Endodermal cell (in vitro differentiated cells): ENCODE measurements at regions not wholly inside any gene's neighbourhood (a gene's known extent, or its start where the extent isn't known, plus 50 kb on each side); places are given as distances from the start of the nearest gene placed in this dataset.

Experiments used
- DNase-seq: peaks from one replicate; pipeline ENCODE4 v3.0.0-alpha.2; 2017
- H3K27ac ChIP-seq: 2 replicates; pipeline ENCODE4 v1.5.1; 2013; ENCODE audit warnings: mild to moderate bottlenecking, low read depth, low read length, moderate library complexity
- H3K27me3 ChIP-seq: 2 replicates; pipeline ENCODE4 v1.6.1; 2013; ENCODE audit warnings: mild to moderate bottlenecking, low read length, moderate library complexity; ENCODE audit not compliant: insufficient read depth, control insufficient read depth, poor library complexity, severe bottlenecking
- H3K36me3 ChIP-seq: 2 replicates; pipeline ENCODE4 v1.7.0; 2013; ENCODE audit warnings: mild to moderate bottlenecking, low read length, moderate library complexity; ENCODE audit not compliant: control insufficient read depth, insufficient read depth
- H3K4me1 ChIP-seq: one replicate; pipeline ENCODE4 v1.7.0; 2013; ENCODE audit warnings: low read length; ENCODE audit not compliant: control insufficient read depth, insufficient read depth
- H3K4me3 ChIP-seq: 2 replicates; pipeline ENCODE4 v1.5.1; 2013; ENCODE audit warnings: mild to moderate bottlenecking, low read length, moderate library complexity
- H3K9ac ChIP-seq: 2 replicates; pipeline ENCODE4 v1.6.1; 2013; ENCODE audit warnings: mild to moderate bottlenecking, low read length, moderate library complexity; ENCODE audit not compliant: poor library complexity, severe bottlenecking; ENCODE audit errors: extremely low read depth
- H3K9me3 ChIP-seq: 2 replicates; pipeline ENCODE4 v1.6.1; 2013; ENCODE audit warnings: mild to moderate bottlenecking, low read length, moderate library complexity; ENCODE audit not compliant: control insufficient read depth
- H3K27ac Mint-ChIP-seq: 2 replicates; pipeline ENCODE4 v1.8.0; 2020; ENCODE audit warnings: mixed read lengths
- H3K27me3 Mint-ChIP-seq: 2 replicates; pipeline ENCODE4 v1.8.0; 2021; ENCODE audit warnings: mild to moderate bottlenecking, mixed read lengths; ENCODE audit not compliant: insufficient read depth
- H3K36me3 Mint-ChIP-seq: 2 replicates; pipeline ENCODE4 v1.8.0; 2020; ENCODE audit warnings: low read depth, mixed read lengths
- H3K4me1 Mint-ChIP-seq: 2 replicates; pipeline ENCODE4 v1.8.0; 2020; ENCODE audit warnings: mixed read lengths
- H3K4me3 Mint-ChIP-seq: 2 replicates; pipeline ENCODE4 v1.8.0; 2020; ENCODE audit warnings: mild to moderate bottlenecking, moderate library complexity, mixed read lengths
- H3K9me3 Mint-ChIP-seq: 2 replicates; pipeline ENCODE4 v1.8.0; 2020; ENCODE audit warnings: mild to moderate bottlenecking, mixed read lengths
- CTCF ChIP-seq: fragments of 200-600 bp; sonication (generic); conservative IDR thresholded peaks from 2 replicates; pipeline ENCODE4 v1.5.0; 2021; ENCODE audit warnings: antibody characterized with exemption, mild to moderate bottlenecking
- WGBS, 2 experiments: methylation state at CpG; one replicate each; pipeline versions ENCODE4 v1.1.5 to v1.1.7; 2013; ENCODE audit warnings: missing lambda C conversion rate in 2 of 2, mixed read lengths in 1 of 2; ENCODE audit not compliant: insufficient coverage in 1 of 2, insufficient read length in 1 of 2; 5-methylcytosine and 5-hydroxymethylcytosine counted together

GRCh38 chr2:191578031-191578430, 99.9 kb upstream of the NABP1 start:
- no peak overlapping the region for H3K9ac ChIP-seq
- no peak overlapping the region for H3K4me3 ChIP-seq
- no peak for TF ChIP-seq CTCF
- no peaks in the 10 kb centered on the region for H3K9me3 ChIP-seq
- H3K4me3 Mint-ChIP-seq, result no peak overlapping the region
- no peak overlapping the region for H3K27ac ChIP-seq
- H3K4me1 ChIP-seq, result peaks cover 8% of the 10 kb centered on the region
- H3K27me3 Mint-ChIP-seq, result peaks cover 6% of the 10 kb centered on the region
- H3K27ac Mint-ChIP-seq, result no peak overlapping the region
- DNase-seq, result no peak
- 95 to 100% methylated on average over 3 of the region's 3 CpGs for WGBS, 2 experiments
- H3K36me3 ChIP-seq, result no peaks in the 10 kb centered on the region
- no peaks in the 10 kb centered on the region for H3K9me3 Mint-ChIP-seq
- H3K4me1 Mint-ChIP-seq, result peaks cover 16% of the 10 kb centered on the region
- H3K27me3 ChIP-seq, result peaks cover 34% of the 10 kb centered on the region
- H3K36me3 Mint-ChIP-seq, result no peaks in the 10 kb centered on the region

- Histone ChIP-seq H3K4me1 (no peaks in the 10 kb centered on the region), H3K36me3 (no peaks in the 10 kb centered on the region), H3K27ac (no peak overlapping the region), H3K27me3 (peaks cover 21% of the 10 kb centered on the region), H3K9me3 (no peaks in the 10 kb centered on the region), H3K9ac (no peak overlapping the region), H3K4me3 (no peak overlapping the region)
- Mint-ChIP-seq H3K27me3 (peaks cover 3% of the 10 kb centered on the region), H3K27ac (no peak overlapping the region), H3K9me3 (no peaks in the 10 kb centered on the region), H3K4me1 (peaks cover 9% of the 10 kb centered on the region), H3K36me3 (no peaks in the 10 kb centered on the region), H3K4me3 (no peak overlapping the region)
- no peak for DNase-seq
- TF ChIP-seq CTCF, result no peak
- WGBS, 2 experiments, result 98% methylated on average over 4 of the region's 4 CpGs; no CpG with 5 or more reads in 1 of the 2 experiments
Measured at GRCh38 chr2:191580581-191580980, 97.4 kb upstream of the NABP1 start.

- H3K9me3 Mint-ChIP-seq, result no peaks in the 10 kb centered on the region
- H3K4me1 Mint-ChIP-seq, result peaks cover 9% of the 10 kb centered on the region
- Histone ChIP-seq H3K36me3 (no peaks in the 10 kb centered on the region), H3K27me3 (peaks cover 16% of the 10 kb centered on the region), H3K9ac (no peak overlapping the region), H3K27ac (no peak overlapping the region), H3K9me3 (no peaks in the 10 kb centered on the region), H3K4me3 (no peak overlapping the region), H3K4me1 (no peaks in the 10 kb centered on the region)
- no peak overlapping the region for H3K27ac Mint-ChIP-seq
- no peak overlapping the region for H3K4me3 Mint-ChIP-seq
- no peak for TF ChIP-seq CTCF
- DNase-seq, result no peak
- peaks cover 3% of the 10 kb centered on the region for H3K27me3 Mint-ChIP-seq
- H3K36me3 Mint-ChIP-seq, result no peaks in the 10 kb centered on the region
Measured at GRCh38 chr2:191581003-191581402, 96.9 kb upstream of the NABP1 start.
